ENCODE measurements at regions not wholly inside any gene's neighbourhood (a gene's known extent, or its start where the extent isn't known, plus 50 kb on each side); places are given as distances from the start of the nearest gene placed in this dataset.

DNA sequence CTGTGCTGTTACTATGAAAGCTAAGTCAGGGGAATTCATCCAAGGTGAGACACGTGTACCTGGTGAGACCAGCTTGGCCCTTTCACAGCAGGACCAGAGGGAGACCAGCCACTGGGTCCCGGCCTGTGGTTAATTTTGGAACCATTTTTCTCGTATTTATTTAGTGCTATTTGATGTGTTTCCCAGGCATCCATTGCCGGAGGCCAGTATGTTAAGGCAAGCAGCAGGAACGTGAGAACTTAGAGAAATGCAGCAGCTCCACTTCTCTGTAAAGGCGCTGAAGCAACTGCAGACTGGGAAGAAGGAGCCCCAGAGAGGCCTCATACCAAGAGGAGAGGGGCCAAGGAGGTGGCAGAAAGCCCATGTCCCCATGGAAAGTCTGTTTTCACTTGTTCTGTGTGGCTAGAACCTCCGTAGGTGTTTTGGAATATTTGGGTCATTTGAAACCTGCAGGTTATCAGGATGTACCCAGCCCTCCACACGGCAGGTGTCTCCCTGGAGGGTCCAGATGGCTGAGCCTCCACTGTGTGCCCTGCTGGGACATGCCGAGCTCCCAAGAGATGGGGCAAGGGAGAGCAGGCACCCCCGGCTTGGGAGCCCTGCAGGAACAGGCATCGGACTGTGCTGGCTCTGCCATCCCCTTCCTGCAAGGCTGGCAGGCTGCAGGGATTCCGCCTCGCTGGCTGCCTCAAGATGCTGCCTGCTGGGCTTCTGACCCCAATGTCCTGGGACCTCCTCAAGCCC lies 256.0 kb upstream of the RAB6C start:
- Histone ChIP-seq H3K4me3 (ENCODE audit: low read depth, low read length, poor library complexity, severe bottlenecking) (no peak overlapping the region), H3K27me3 (replicated peaks; ENCODE audit: insufficient read depth, low read depth, low read length, poor library complexity) (no peaks in the 10 kb centered on the region), H3K4me1 (ENCODE audit: insufficient read depth, low read length, poor library complexity, severe bottlenecking) (no peaks in the 10 kb centered on the region), H3K36me3 (ENCODE audit: insufficient read depth, low read length, poor library complexity, severe bottlenecking) (no peaks in the 10 kb centered on the region), H3K27ac (ENCODE audit: low read depth, low read length, poor library complexity, severe bottlenecking) (no peak overlapping the region), H3K9me3 (ENCODE audit: low read depth, low read length, poor library complexity, severe bottlenecking) (no peaks in the 10 kb centered on the region)
- no peak for DNase-seq (ENCODE audit: low spot score)
- TF ChIP-seq, protein P1, sequence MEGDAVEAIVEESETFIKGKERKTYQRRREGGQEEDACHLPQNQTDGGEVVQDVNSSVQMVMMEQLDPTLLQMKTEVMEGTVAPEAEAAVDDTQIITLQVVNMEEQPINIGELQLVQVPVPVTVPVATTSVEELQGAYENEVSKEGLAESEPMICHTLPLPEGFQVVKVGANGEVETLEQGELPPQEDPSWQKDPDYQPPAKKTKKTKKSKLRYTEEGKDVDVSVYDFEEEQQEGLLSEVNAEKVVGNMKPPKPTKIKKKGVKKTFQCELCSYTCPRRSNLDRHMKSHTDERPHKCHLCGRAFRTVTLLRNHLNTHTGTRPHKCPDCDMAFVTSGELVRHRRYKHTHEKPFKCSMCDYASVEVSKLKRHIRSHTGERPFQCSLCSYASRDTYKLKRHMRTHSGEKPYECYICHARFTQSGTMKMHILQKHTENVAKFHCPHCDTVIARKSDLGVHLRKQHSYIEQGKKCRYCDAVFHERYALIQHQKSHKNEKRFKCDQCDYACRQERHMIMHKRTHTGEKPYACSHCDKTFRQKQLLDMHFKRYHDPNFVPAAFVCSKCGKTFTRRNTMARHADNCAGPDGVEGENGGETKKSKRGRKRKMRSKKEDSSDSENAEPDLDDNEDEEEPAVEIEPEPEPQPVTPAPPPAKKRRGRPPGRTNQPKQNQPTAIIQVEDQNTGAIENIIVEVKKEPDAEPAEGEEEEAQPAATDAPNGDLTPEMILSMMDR (conservative IDR thresholded peaks at IDR 0.05; ENCODE audit: low read depth, low read length) = no peak
- TF ChIP-seq EZH2 (IDR thresholded peaks at IDR 0.05; ENCODE audit: borderline replicate concordance, low read depth, low read length, poor library complexity, severe bottlenecking) = no peak
- ChIA-PET POLR2A (ENCODE audit: low non-redundant PET) (no interaction called here), CTCF (no interaction called here)
- intact Hi-C loops (cut with micrococcal nuclease; ENCODE audit: unreplicated experiment) = no loop called here
- BruUV-seq (replicated peaks) = no TSS peak

DNA sequence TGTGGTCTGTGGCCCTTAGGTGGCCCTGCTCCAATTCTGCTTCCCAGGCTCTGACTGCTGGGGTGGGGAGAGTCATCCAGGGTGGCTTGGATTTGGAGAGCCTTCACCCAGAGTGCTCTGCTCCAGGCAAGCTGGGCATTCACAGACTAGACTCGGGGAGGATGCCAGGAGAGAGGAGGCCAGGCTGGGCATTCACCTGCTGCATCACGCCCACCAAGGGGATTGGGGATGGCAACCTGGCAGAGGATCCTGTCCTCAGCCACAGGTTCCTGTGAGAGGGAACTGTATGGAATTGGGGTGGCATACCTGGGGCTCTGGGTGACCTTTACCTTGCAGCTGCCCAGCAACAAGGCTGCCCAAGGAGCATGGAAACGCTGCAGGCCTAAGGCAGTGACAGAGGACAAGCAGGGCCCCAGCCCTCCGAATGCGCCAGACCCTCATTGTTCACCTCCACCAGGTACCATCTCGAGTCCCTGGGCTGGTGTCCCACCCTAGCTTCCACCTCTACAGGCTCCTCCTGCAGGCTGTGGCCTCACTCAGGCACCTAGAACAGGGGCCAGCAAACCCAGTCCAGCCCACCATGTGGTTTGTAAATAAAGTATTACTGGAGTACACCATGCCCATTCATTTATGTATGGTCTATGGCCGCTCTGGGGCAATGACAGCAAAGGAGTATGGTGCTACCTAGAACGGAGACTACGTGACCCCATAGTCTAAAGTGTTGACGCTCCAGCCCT lies 255.3 kb upstream of the RAB6C start:
- no peak overlapping the region for H3K4me3 ChIP-seq (ENCODE audit: low read depth, low read length, poor library complexity, severe bottlenecking)
- no peaks in the 10 kb centered on the region for H3K27me3 ChIP-seq (replicated peaks; ENCODE audit: insufficient read depth, low read depth, low read length, poor library complexity)
- H3K27ac ChIP-seq (ENCODE audit: low read depth, low read length, poor library complexity, severe bottlenecking) = no peak overlapping the region
- no peak for DNase-seq (ENCODE audit: low spot score)
- ChIA-PET POLR2A (ENCODE audit: low non-redundant PET) (no interaction called here), CTCF (no interaction called here)
- H3K4me1 ChIP-seq (ENCODE audit: insufficient read depth, low read length, poor library complexity, severe bottlenecking) = no peaks in the 10 kb centered on the region
- TF ChIP-seq EZH2 (IDR thresholded peaks at IDR 0.05; ENCODE audit: borderline replicate concordance, low read depth, low read length, poor library complexity, severe bottlenecking) = no peak
- TF ChIP-seq, protein P1 (conservative IDR thresholded peaks at IDR 0.05; ENCODE audit: low read depth, low read length) = no peak
- no peaks in the 10 kb centered on the region for H3K36me3 ChIP-seq (ENCODE audit: insufficient read depth, low read length, poor library complexity, severe bottlenecking)
- H3K9me3 ChIP-seq (ENCODE audit: low read depth, low read length, poor library complexity, severe bottlenecking) = no peaks in the 10 kb centered on the region
- BruUV-seq (replicated peaks) = no TSS peak
- intact Hi-C loops (cut with micrococcal nuclease; ENCODE audit: unreplicated experiment) = no loop called here

DNA sequence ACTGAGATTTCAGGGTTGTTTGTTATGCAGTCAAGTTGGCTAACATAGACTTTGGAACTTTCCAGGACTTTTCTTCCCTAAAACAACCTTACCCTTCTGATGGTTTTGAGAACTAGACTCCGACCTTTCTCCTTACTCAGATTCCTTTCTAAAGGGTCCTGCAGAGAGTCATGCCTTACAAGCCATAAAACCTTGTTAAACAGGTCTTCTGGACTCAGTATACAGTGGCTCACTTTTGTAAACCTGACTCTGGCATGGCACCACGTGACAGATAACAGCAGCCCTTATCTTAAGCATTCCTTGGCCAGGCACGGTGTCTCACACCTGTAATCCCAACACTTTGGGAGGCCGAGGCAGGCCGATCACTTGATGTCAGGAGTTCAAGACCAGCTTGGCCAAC lies 253.2 kb upstream of the RAB6C start:
- ChIA-PET CTCF (no interaction called here), POLR2A (ENCODE audit: low non-redundant PET) (no interaction called here)
- no peaks in the 10 kb centered on the region for H3K27me3 ChIP-seq (replicated peaks; ENCODE audit: insufficient read depth, low read depth, low read length, poor library complexity)
- no peaks in the 10 kb centered on the region for H3K9me3 ChIP-seq (ENCODE audit: low read depth, low read length, poor library complexity, severe bottlenecking)
- H3K4me1 ChIP-seq (ENCODE audit: insufficient read depth, low read length, poor library complexity, severe bottlenecking) = peaks cover 2% of the 10 kb centered on the region
- H3K4me3 ChIP-seq (ENCODE audit: low read depth, low read length, poor library complexity, severe bottlenecking) = no peak overlapping the region
- TF ChIP-seq EZH2 (IDR thresholded peaks at IDR 0.05; ENCODE audit: borderline replicate concordance, low read depth, low read length, poor library complexity, severe bottlenecking) = no peak
- TF ChIP-seq, protein P1 (conservative IDR thresholded peaks at IDR 0.05; ENCODE audit: low read depth, low read length) = no peak
- no peaks in the 10 kb centered on the region for H3K36me3 ChIP-seq (ENCODE audit: insufficient read depth, low read length, poor library complexity, severe bottlenecking)
- BruUV-seq (replicated peaks) = no TSS peak
- H3K27ac ChIP-seq (ENCODE audit: low read depth, low read length, poor library complexity, severe bottlenecking) = no peak overlapping the region
- no peak for DNase-seq (ENCODE audit: low spot score)
- intact Hi-C loops (cut with micrococcal nuclease; ENCODE audit: unreplicated experiment) = no loop called here

Data from A673 (cell line).